Caco-2 (cell line): ENCODE measurements at regions not wholly inside any gene's neighbourhood (a gene's known extent, or its start where the extent isn't known, plus 50 kb on each side); places are given as distances from the start of the nearest gene placed in this dataset.

Experiments
- BruUV-seq: library from RNA; stranded (reverse); fragments of 400-500 nt; replicated peaks from 2 replicates; lab custom pipeline; 2021; lab: Mats Ljungman, UMichigan
- CTCF ChIA-PET: fragments of 300-600 bp; sonication (Branson Sonifier 250); formaldehyde crosslinking; loops from one replicate; lab custom pipeline; 2022; ENCODE audit warnings: antibody characterized with exemption; lab: Charles Lee
- POLR2A ChIA-PET: fragments of 300-600 bp; sonication (Branson Sonifier 250); formaldehyde crosslinking; loops from one replicate; lab custom pipeline; 2022; ENCODE audit warnings: antibody characterized with exemption; lab: Charles Lee
- DNase-seq, 2 experiments: peaks; one replicate each; pipeline versions ENCODE4 v3.0.0 to v3.0.0-alpha.2; 2020 to 2022
- H3K27me3 ChIP-seq: replicated peaks from 2 replicates; pipeline ENCODE4 v1.6.0; 2011; ENCODE audit warnings: low read length; ENCODE audit not compliant: control insufficient read depth, insufficient read depth
- H3K36me3 ChIP-seq: 2 replicates; pipeline ENCODE4 v1.5.1; 2011; ENCODE audit warnings: low read length; ENCODE audit not compliant: control insufficient read depth, insufficient read depth
- H3K4me1 ChIP-seq: fragments of 250-450 bp; sonication (Bioruptor Pico); 2 replicates; pipeline ENCODE4 v1.5.1; 2020; ENCODE audit warnings: mild to moderate bottlenecking
- H3K4me3 ChIP-seq: 2 replicates; pipeline ENCODE4 v1.5.1; 2011; ENCODE audit warnings: low read depth, mild to moderate bottlenecking, control low read depth, low read length
- H3K9me3 ChIP-seq: fragments of 250-450 bp; sonication (Bioruptor Pico); 2 replicates; pipeline ENCODE4 v1.5.1; 2020; ENCODE audit warnings: mild to moderate bottlenecking, moderate library complexity
- H3K27ac Mint-ChIP-seq: one replicate; pipeline ENCODE4 v1.8.0; 2022; ENCODE audit warnings: mixed read lengths; ENCODE audit not compliant: unreplicated experiment
- H3K27me3 Mint-ChIP-seq: one replicate; pipeline ENCODE4 v1.8.0; 2022; ENCODE audit warnings: mixed read lengths; ENCODE audit not compliant: insufficient read depth, unreplicated experiment
- H3K36me3 Mint-ChIP-seq: one replicate; pipeline ENCODE4 v1.8.0; 2022; ENCODE audit warnings: mild to moderate bottlenecking, mixed read lengths; ENCODE audit not compliant: insufficient read depth, unreplicated experiment
- H3K4me1 Mint-ChIP-seq: one replicate; pipeline ENCODE4 v1.8.0; 2022; ENCODE audit warnings: low read depth, mixed read lengths; ENCODE audit not compliant: unreplicated experiment
- H3K4me3 Mint-ChIP-seq: one replicate; pipeline ENCODE4 v1.8.0; 2022; ENCODE audit warnings: mild to moderate bottlenecking, moderate library complexity, mixed read lengths; ENCODE audit not compliant: unreplicated experiment
- H3K9me3 Mint-ChIP-seq: one replicate; pipeline ENCODE4 v1.8.0; 2022; ENCODE audit warnings: mixed read lengths; ENCODE audit not compliant: unreplicated experiment
- intact Hi-C: fragments of 100-400 bp; cut with micrococcal nuclease; formaldehyde crosslinking; loops from one replicate; pipeline ENCODE4 v1.10.0; 2022; ENCODE audit not compliant: unreplicated experiment
- TF ChIP-seq, protein P1 (sequence below), 2 experiments: fragments of 200-600 bp in 1 of 2; IDR thresholded peaks; 1 replicate in 1 of 2; 2 replicates in 1 of 2; pipeline versions ENCODE4 v1.5.1 to v1.8.0; 2011 to 2022; ENCODE audit warnings: antibody characterized with exemption in 1 of 2, control low read depth in 1 of 2, inconsistent platforms in 1 of 2, low read depth in 1 of 2, low read length in 1 of 2, mild to moderate bottlenecking in 1 of 2, moderate library complexity in 1 of 2; ENCODE audit not compliant: insufficient read depth in 1 of 2, severe bottlenecking in 1 of 2, unreplicated experiment in 1 of 2

DNA sequence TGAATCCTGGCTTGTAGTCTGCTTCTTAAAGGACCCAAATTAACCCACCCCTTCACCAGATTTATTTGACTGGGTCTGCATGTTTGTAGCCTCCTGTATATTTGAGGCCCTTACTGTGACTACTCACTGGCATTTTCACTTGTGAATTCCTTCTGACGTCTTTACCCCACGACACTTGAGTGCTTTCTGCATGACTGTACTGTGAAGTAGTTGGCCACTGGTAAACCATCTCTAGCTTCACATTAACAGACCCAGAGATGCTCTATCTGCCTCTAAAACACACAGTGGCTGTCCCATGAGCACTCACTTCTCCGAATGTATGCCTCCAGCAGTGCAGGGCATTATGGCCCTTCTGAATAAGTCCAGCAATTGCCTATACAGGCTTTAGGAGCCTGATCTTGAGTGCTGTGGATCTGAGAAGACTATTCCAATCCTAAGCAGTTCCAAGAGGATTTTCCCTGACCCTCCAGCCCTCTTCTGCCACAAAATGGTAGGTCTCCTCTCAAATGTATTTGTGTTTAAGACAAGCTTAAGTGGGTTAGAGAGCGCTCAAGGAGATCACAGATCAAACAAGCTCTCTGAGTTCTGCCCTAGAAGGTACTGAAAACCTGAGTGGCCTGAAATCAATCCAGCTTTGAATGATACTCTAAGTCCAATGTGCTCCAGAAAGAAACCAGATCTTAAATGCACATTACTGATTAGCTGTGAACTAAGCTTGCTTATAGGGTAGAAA is 534.7 kb downstream of the RPS29 start:
- CTCF ChIA-PET, result no interaction called here
- H3K9me3 ChIP-seq, result no peaks in the 10 kb centered on the region
- intact Hi-C loops, result no loop called here
- H3K27me3 ChIP-seq, result no peaks in the 10 kb centered on the region
- no peaks in the 10 kb centered on the region for H3K4me1 ChIP-seq
- POLR2A ChIA-PET, result no interaction called here
- Mint-ChIP-seq H3K4me1 (no peaks in the 10 kb centered on the region), H3K36me3 (no peaks in the 10 kb centered on the region), H3K9me3 (no peaks in the 10 kb centered on the region), H3K27ac (no peak overlapping the region), H3K4me3 (no peak overlapping the region), H3K27me3 (no peaks in the 10 kb centered on the region)
- no peak for DNase-seq
- no peak overlapping the region for H3K4me3 ChIP-seq
- BruUV-seq, result no TSS peak
- TF ChIP-seq, protein P1, sequence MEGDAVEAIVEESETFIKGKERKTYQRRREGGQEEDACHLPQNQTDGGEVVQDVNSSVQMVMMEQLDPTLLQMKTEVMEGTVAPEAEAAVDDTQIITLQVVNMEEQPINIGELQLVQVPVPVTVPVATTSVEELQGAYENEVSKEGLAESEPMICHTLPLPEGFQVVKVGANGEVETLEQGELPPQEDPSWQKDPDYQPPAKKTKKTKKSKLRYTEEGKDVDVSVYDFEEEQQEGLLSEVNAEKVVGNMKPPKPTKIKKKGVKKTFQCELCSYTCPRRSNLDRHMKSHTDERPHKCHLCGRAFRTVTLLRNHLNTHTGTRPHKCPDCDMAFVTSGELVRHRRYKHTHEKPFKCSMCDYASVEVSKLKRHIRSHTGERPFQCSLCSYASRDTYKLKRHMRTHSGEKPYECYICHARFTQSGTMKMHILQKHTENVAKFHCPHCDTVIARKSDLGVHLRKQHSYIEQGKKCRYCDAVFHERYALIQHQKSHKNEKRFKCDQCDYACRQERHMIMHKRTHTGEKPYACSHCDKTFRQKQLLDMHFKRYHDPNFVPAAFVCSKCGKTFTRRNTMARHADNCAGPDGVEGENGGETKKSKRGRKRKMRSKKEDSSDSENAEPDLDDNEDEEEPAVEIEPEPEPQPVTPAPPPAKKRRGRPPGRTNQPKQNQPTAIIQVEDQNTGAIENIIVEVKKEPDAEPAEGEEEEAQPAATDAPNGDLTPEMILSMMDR (IDR thresholded peaks at IDR 0.05; ENCODE audit: insufficient read depth in 1 of 2, low read depth in 1 of 2, low read length in 1 of 2, severe bottlenecking in 1 of 2, unreplicated experiment in 1 of 2), result no peak
- no peaks in the 10 kb centered on the region for H3K36me3 ChIP-seq

- Mint-ChIP-seq H3K27me3 (no peaks in the 10 kb centered on the region), H3K4me3 (no peak overlapping the region), H3K9me3 (no peaks in the 10 kb centered on the region), H3K36me3 (no peaks in the 10 kb centered on the region), H3K27ac (no peak overlapping the region), H3K4me1 (no peaks in the 10 kb centered on the region)
- TF ChIP-seq, protein P1 (IDR thresholded peaks at IDR 0.05; ENCODE audit: insufficient read depth in 1 of 2, low read depth in 1 of 2, low read length in 1 of 2, severe bottlenecking in 1 of 2, unreplicated experiment in 1 of 2), result no peak
- ChIA-PET POLR2A (no interaction called here), CTCF (no interaction called here)
- Histone ChIP-seq H3K4me3 (no peak overlapping the region), H3K36me3 (no peaks in the 10 kb centered on the region), H3K27me3 (no peaks in the 10 kb centered on the region), H3K4me1 (no peaks in the 10 kb centered on the region), H3K9me3 (no peaks in the 10 kb centered on the region)
- no peak for DNase-seq
- intact Hi-C loops, result no loop called here
- BruUV-seq, result no TSS peak
Observed at GRCh38 chr14:49050822-49051221, 535.4 kb downstream of the RPS29 start.

- H3K27me3 Mint-ChIP-seq, result no peaks in the 10 kb centered on the region
- H3K4me1 ChIP-seq, result no peaks in the 10 kb centered on the region
- no peak overlapping the region for H3K4me3 Mint-ChIP-seq
- no peak for DNase-seq
- BruUV-seq, result no TSS peak
- no peaks in the 10 kb centered on the region for H3K9me3 ChIP-seq
- TF ChIP-seq, protein P1 (IDR thresholded peaks at IDR 0.05; ENCODE audit: insufficient read depth in 1 of 2, low read depth in 1 of 2, low read length in 1 of 2, severe bottlenecking in 1 of 2, unreplicated experiment in 1 of 2), result no peak
- no peak overlapping the region for H3K27ac Mint-ChIP-seq
- no peaks in the 10 kb centered on the region for H3K36me3 Mint-ChIP-seq
- H3K4me3 ChIP-seq, result no peak overlapping the region
- no peaks in the 10 kb centered on the region for H3K4me1 Mint-ChIP-seq
- no peaks in the 10 kb centered on the region for H3K9me3 Mint-ChIP-seq
- ChIA-PET POLR2A (no interaction called here), CTCF (no interaction called here)
- H3K36me3 ChIP-seq, result no peaks in the 10 kb centered on the region
- intact Hi-C loops, result no loop called here
- H3K27me3 ChIP-seq, result no peaks in the 10 kb centered on the region
Observed at GRCh38 chr14:49049711-49050110, 536.5 kb downstream of the RPS29 start.
